GM19395 (cell line): ENCODE measurements at regions not wholly inside any gene's neighbourhood (a gene's known extent, or its start where the extent isn't known, plus 50 kb on each side); places are given as distances from the start of the nearest gene placed in this dataset.
"Not testable (repeated sequence)": the region's sequence is repeated elsewhere in the genome, so short reads cannot be mapped to it uniquely, and the experiment has no call there.

Source experiments
- ATAC-seq: cut with Tn5 transposase; IDR thresholded peaks from one replicate; pipeline ENCODE4 v1.9.1; 2021; ENCODE audit warnings: mild to moderate bottlenecking, moderate library complexity; ENCODE audit not compliant: unreplicated experiment

DNA sequence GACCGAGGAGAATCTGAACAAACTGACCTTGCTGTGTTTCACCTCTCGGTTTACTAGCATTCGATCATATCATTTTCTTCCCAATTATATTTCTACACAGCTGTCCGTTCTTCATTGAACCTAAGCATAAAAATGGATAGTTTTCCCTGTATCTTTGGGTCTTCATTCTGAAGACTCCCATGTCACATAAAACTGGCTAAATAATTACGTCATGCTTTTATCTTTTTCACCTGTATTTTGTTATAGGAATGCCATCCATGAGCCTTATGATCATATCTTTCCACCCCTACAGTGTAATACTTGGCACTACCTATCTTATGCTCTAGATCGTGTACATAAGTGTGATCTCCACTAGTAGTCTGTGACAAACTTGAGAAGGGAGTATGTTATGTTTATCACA, 456.1 kb downstream of the FGF13 start:
- ATAC-seq, result no peak

DNA sequence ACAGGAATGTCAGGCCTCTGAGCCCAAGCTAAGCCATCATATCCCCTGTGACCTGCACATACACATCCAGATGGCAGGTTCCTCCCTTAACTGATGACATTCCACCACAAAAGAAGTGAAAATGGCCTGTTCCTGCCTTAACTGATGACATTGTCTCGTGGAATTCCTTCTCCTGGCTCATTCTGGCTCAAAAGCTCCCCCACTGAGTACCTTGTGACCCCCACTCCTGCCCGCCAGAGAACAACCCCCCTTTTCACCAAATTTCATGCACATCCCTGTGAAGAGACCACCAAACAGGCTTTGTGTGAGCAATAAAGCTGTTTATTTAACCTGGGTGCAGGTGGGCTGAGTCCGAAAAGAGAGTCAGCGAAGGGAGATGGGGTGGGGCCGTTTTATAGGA, 447.4 kb downstream of the FGF13 start:
- not testable (repeated sequence) for ATAC-seq

DNA sequence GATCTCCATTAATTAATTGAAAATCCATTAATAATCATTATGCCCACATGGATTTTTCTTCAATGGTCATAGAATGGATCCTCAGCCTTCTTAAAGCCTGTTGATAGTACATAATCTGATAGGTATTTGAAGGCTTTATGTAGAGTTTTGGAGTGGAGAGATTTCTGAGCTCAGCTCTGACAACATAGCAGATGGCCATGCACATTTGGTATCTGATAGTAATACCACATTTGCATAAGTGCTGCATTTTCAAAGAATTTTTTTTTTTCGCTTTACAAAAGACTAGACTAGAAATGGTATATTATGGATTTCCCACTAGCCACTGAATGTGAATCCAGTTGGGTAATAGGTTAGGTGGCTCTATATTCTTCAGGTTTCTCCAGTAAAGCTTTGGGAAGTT, 440.6 kb downstream of the FGF13 start:
- ATAC-seq, result no peak

DNA sequence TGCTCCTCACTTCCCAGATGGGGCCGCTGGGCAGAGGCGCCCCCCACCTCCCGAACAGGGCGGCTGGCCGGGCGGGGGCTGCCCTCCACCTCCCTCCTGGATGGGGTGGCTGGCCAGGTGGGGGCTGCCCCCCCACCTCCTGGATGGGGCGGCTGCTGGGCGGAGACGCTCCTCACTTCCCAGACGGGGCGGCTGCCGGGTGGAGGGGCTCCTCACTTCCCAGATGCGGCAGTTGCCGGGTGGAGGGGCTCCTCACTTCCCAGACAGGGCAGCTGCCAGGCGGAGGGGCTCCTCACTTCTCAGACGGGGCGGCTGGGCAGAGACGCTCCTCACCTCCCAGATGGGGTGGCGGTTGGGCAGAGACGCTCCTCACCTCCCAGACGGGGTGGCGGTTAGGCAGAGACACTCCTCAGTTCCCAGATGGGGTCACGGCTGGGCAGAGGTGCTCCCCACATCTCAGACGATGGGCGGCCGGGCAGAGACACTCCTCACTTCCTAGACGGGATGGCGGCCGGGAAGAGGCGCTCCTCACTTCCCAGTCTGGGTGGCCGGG, 428.8 kb downstream of the FGF13 start:
- ATAC-seq, result not testable (repeated sequence)

DNA sequence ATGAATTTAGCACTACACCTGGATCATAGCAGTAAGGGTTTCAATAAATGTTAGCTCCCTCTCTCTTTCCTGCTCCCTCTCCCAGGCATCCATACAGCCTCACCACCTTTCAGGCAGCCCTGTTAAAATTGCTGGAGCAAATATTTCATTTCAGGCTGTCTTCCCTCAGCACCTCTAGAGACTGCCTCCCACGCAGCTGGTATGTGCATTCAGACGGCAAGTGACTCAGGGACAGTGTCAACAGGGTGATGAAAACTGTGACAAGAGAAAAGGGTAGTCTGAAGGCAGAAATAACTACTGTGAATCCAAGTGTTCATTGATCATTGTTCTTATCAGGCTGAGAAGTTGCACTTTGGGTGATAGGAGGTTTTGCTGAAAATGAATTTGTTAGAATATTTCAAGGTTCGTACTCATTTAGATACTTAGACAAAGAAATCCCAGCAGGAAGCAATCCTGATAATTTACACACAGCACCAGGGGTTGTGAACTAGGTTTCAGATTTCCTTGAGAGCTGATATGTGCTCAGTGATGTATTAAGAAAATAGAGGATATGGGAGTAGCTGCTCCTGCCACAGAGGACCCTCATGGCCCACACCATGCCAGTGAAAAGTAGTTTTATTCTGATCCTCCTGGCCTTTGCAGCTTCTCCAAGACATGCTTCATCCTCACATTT, 424.2 kb downstream of the FGF13 start:
- ATAC-seq, result no peak

DNA sequence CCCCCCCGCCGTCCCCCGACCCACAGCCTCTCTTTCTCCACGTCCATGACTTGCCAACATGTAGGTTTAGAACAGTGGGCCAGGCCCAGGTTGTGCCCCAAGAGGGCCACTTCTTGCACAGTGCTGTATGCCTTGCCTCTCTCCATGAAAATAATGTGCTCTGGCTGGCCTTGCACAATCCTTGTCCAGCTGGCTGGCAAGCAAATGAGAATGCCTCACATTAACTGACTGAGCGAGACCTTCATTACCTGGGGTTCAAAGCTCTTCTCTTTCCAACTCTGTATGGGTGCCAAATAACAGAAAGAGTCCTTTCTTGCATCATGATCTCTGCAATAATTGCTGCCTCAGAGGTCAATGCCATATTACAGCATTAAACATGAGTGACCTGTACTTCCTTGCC, 416.6 kb downstream of the FGF13 start:
- ATAC-seq, result no peak

DNA sequence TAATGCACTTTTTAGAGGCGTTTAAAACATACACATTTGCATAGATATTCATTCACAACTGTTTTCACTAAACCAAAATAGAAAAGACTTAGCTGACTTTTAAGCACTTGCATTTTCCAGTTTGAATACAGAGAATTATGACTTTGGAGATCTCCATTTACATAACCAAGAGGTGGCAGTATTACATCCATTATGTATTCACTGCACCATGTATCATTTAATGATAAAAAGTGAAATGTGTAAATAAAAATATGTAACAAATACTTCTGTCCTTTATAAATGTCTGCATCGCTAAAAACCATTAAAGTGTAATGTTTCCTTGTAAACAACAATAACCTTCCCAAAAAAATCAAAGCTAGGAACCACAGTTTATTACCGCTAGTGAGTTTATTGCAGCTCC, 413.2 kb downstream of the FGF13 start:
- no peak for ATAC-seq

DNA sequence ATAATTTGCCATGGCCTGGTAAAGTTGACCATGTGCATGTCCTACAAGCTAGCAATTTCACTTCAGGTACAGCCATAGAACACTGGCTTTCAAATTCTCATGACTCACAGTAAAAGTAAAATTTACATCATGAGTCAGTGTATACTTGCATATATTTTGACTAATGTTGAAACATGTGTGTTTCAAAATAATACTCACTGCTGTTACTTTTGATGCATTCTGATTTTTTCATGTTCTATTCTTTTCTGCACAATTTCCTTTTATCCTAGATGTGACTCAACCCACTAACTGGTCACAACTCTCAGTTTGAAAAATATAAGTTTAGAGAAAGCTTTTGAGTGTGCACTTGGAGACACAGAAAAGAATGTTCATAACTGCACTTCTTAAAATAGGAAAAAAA, 365.7 kb downstream of the FGF13 start:
- no peak for ATAC-seq

DNA sequence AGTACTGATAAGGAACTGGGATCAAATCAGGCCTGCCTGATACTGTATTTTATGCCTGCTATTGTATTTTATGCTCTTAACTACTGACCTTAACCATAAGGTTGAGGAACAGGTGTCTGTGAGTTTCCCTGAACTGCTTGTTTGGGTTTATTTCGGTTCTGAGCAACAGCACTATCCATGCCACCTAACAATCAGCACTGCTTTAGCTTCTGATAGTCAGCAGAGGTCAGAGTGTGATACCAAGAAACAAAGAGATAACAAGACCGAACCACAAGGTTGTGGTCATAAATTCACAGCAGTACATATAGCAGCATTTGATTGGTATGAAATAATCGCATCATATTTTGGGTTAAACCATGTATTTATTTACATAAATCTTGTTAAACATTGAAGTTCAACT, 362.2 kb downstream of the FGF13 start:
- ATAC-seq, result no peak

DNA sequence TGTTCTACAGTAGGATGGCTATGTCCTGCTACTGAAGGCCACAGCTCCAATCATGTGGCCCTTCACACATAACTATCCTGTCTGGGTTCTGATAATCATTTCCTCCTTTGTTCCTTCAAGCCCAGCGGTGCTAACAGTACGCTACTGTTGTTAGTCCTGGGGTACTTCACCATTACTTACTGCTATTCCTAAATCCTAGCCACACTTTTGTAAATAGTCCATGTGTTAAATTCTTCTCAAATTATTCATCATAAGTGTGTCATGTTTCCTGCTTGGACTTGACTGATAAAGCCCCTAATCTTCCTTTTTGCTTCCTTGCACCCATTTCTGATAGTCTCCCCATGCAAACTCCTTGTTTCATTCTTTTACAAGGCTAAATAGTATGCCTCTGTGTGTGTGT, 332.6 kb downstream of the FGF13 start:
- no peak for ATAC-seq

DNA sequence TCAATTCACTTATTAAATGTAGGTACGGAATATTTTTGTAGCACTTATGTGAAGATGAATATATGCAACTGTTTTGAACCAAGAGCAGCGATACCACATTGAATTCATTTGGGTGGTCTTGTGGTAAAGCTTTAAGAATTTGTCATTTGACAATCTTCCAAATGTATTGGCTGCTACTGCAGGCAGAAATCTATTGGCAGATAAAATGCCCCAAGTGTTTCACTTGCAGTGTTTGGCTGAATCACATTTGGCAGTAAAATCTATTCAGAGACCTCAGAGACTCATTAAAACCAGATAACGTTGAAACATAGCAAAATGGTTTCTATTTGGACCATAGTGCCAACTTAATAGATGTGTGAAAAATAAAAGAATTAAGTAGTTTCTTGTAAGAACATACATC, 303.4 kb downstream of the FGF13 start:
- no peak for ATAC-seq

DNA sequence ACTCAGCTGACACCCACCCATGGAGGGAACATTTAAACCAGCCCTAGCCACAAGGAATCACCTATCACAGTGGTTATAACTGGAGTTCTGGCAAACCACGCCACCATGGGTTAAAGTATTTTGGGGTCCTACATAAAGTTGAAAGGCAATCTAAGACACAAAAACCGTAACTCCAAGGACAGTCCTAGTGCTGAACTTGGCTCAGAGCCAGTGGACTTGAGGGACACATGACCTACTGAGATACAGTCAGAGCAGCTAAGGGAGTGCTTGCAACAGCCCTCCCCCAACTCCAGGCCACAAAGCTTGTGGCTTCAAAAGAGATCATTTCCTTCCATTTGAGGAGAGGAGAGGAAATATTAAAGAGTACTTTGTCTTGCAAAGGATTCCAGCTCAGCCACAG, 300.5 kb downstream of the FGF13 start:
- ATAC-seq, result no peak
